Immature natural killer cell (primary cell): ENCODE measurements at regions not wholly inside any gene's neighbourhood (a gene's known extent, or its start where the extent isn't known, plus 50 kb on each side); places are given as distances from the start of the nearest gene placed in this dataset.

ENCODE experiments used
- DNase-seq, 3 donors: peaks; one replicate each; pipeline ENCODE4 v3.0.0; 2022; ENCODE audit warnings: mixed read lengths in 1 of 3
- H3K27ac Mint-ChIP-seq, 6 donors: one replicate each; pipeline ENCODE4 v1.8.0; 2020; ENCODE audit warnings: mixed read lengths in 6 of 6, mild to moderate bottlenecking in 5 of 6, inconsistent platforms in 4 of 6, moderate library complexity in 3 of 6
- H3K27me3 Mint-ChIP-seq, 3 donors: one replicate each; pipeline ENCODE4 v1.8.0; 2020 to 2021; ENCODE audit warnings: low read depth in 3 of 3, mild to moderate bottlenecking in 3 of 3, mixed read lengths in 3 of 3, moderate library complexity in 3 of 3, inconsistent platforms in 1 of 3
- H3K36me3 Mint-ChIP-seq, 3 donors: one replicate each; pipeline ENCODE4 v1.8.0; 2020; ENCODE audit warnings: mixed read lengths in 3 of 3, inconsistent platforms in 2 of 3, mild to moderate bottlenecking in 2 of 3
- H3K4me1 Mint-ChIP-seq, 2 donors: one replicate each; pipeline ENCODE4 v1.8.0; 2020; ENCODE audit warnings: inconsistent platforms in 2 of 2, mild to moderate bottlenecking in 2 of 2, mixed read lengths in 2 of 2, moderate library complexity in 1 of 2
- H3K4me3 Mint-ChIP-seq, 5 donors: one replicate each; pipeline ENCODE4 v1.8.0; 2020; ENCODE audit warnings: mild to moderate bottlenecking in 5 of 5, mixed read lengths in 5 of 5, inconsistent platforms in 3 of 5, moderate library complexity in 3 of 5
- H3K9me3 Mint-ChIP-seq, 6 donors: one replicate each; pipeline ENCODE4 v1.8.0; 2020; ENCODE audit warnings: mild to moderate bottlenecking in 6 of 6, mixed read lengths in 6 of 6, inconsistent platforms in 4 of 6, moderate library complexity in 3 of 6

DNA sequence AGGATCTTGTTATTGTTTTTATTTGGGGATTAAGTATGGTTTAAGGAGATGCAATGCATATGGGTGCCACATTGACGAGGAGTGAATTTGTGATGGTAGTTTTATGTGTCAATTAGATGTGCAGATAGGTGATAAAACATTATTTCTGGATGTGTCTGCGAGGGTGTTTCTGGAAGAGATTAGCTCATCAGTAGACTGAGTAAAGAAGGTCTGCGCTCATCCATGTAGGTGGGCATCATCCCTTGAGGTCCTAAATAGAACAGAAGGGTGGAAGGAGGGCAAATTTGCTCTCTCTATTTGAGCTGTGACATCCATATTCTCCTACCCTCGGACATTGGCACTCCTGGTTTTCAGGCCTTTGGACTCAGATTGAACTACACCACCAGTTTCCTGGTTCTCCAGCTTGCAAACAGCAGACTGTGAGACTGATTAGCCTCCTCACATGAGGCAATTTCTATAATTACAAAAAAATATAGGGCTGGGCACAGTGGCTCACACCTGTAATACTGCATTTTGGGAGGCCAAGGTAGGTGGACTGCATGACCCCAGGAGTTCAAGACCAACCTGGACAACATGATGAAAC lies 118.2 kb upstream of the ZNF678 start:
- Mint-ChIP-seq H3K4me3 (no peak overlapping the region), H3K27me3 (peaks cover 8 to 12% (median 10%) of the 10 kb centered on the region in 3 donors)

DNA sequence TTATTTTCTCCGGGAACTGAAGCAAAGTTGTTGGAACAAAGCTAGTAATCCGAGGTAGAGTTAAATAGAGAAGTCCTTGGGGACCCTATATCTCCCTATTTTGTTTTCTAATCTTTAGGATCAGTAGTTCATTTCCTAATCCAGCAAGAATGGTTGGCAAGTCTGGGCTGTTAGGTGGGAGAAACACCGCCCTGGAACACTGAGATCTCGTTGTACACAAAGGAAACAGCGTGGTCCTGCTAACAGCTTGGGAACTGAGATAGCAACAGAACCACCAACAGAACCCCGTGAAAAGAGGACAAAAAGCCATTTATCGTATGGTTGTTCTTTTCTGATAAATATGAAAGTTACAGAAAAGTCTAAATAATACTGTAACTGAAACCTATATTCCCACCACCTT lies 121.9 kb upstream of the CDC42BPA start:
- peaks cover 0 to 3% (median 0%) of the 10 kb centered on the region in 6 donors for H3K9me3 Mint-ChIP-seq
- H3K27me3 Mint-ChIP-seq: peaks cover 6 to 7% (median 7%) of the 10 kb centered on the region in 3 donors
- H3K36me3 Mint-ChIP-seq: no peaks in the 10 kb centered on the region
- no peak overlapping the region for H3K4me3 Mint-ChIP-seq
- no peak for DNase-seq
- no peak overlapping the region for H3K27ac Mint-ChIP-seq
- no peaks in the 10 kb centered on the region for H3K4me1 Mint-ChIP-seq

More for the DNA sequence above, 118.2 kb upstream of the ZNF678 start:
- DNase-seq: no peak
- Mint-ChIP-seq H3K4me1 (no peaks in the 10 kb centered on the region), H3K36me3 (peaks cover 0 to 3% (median 0%) of the 10 kb centered on the region in 3 donors), H3K9me3 (no peaks in the 10 kb centered on the region), H3K27ac (no peak overlapping the region)

DNA sequence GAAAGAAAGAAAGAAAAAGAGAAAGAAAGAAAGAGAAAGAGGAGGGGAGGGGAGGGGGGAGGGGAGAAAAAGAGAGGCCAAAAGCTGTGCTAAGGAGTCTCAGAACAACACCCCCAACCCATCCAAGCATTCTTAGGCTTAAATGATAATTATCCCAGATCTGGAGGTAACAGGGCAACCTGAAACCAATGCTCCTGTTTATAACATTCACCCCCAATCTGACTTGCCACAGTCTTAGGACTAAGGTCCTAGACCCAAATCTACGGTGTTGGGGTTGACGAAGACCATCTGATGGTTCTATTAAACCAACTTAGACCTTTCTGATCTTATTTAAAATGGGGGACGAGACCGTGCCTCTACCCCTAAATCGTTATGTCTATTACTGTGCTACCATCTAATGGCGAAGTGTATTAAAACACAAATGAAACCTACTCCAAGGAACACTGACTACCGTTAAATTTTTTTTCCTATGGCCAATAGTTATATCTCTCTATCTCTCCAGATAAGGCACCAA lies 119.3 kb upstream of the CDC42BPA start:
- Mint-ChIP-seq H3K9me3 (peaks cover 0 to 3% (median 0%) of the 10 kb centered on the region in 6 donors), H3K27ac (no peak overlapping the region), H3K27me3 (peaks cover 9 to 10% (median 10%) of the 10 kb centered on the region in 3 donors), H3K4me3 (no peak overlapping the region), H3K36me3 (no peaks in the 10 kb centered on the region), H3K4me1 (no peaks in the 10 kb centered on the region)
- DNase-seq: no peak

DNA sequence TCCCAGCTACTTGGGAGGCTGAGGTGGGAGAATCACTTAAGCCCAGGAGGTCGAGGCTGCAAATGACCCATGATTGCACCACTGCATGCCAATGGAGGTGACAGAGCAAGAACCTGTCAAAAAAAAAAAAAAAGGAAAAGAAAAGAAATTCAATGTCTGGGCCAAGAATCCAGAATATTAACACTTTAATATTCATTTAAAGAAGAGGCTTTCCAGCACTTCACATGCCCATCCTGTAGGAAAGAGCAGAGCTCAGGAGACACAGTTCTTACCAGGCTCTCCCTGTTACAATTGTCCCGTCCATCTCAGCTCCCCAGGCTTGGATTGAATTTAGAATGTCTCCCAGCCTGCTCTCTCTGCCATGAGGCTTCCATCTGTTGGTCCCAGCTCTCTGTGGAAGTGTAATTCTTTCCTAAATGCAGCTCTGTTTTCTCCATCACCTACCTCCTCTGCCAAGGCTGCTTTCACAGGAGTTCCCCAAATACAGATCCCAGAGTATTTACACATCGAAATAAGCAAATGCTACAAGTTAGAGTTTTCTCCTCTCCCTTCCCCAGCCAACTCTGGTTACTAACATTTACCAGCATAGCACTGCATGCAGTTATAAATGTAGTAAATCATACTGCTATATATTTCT lies 116.6 kb upstream of the CDC42BPA start:
- Mint-ChIP-seq H3K36me3 (no peaks in the 10 kb centered on the region), H3K9me3 (peaks cover 0 to 3% (median 0%) of the 10 kb centered on the region in 6 donors), H3K4me3 (no peak overlapping the region), H3K27me3 (peaks cover 9 to 10% (median 10%) of the 10 kb centered on the region in 3 donors), H3K4me1 (no peaks in the 10 kb centered on the region), H3K27ac (no peak overlapping the region)
- no peak for DNase-seq

DNA sequence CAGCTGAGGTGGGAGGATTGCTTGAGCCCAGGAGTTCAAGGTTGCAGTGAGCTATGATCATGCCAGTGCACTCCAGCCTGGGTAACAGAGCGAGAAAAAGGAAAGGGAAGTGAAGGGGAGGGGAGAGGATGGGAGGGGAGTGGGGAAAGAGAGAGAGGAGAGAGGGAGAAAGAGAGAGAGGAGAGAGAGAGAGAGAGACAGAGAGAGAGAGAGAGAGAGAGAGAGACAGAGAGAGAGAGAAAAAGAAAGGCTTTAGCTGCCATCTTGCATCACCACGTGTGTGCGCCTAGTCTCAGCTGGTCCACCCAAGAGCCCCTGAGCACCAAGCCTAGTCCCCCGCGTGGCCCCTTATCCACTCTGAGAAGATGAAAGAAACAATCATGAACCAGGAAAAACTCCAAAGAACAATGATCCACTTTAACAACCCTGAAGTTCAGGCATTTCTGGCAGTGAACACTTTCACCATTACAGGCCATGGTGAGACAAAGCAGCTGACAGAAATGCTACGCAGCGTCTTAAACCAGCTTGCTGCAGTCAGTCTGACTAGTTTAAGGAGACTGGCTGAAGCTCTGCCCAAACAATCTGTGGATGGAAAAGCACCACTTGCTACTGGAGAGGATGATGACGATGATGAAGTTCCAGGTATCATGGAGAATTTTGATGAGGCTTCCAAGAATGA lies 115.5 kb upstream of the CDC42BPA start:
- H3K27me3 Mint-ChIP-seq: peaks cover 8 to 14% (median 13%) of the 10 kb centered on the region in 3 donors
- no peak overlapping the region for H3K27ac Mint-ChIP-seq

DNA sequence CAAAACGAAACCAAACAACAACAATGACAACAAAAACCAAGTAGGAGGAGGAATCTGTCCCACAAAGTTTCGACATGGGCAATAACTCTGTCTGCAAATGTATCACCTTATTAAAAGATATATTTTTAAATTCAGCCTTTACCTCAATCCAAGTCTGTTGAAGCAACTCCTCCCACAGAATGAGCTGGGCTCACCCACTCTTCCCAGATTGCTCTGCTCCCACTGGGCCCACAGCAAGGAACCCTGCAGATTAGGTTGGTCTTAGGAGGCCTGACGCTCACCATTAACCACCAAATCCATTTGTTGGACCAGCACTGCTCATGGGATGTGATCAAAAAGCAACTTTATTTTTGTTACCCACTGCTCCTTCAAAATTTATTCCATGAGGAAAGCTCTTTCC lies 114.7 kb upstream of the CDC42BPA start:
- Mint-ChIP-seq H3K27ac (no peak overlapping the region), H3K4me1 (no peaks in the 10 kb centered on the region), H3K9me3 (peaks cover 0 to 3% (median 0%) of the 10 kb centered on the region in 6 donors), H3K4me3 (no peak overlapping the region), H3K36me3 (no peaks in the 10 kb centered on the region), H3K27me3 (peaks cover 8 to 14% (median 10%) of the 10 kb centered on the region in 3 donors)
- no peak for DNase-seq

More for the DNA sequence above, 115.5 kb upstream of the CDC42BPA start:
- Mint-ChIP-seq H3K4me1 (no peaks in the 10 kb centered on the region), H3K9me3 (peaks cover 0 to 3% (median 0%) of the 10 kb centered on the region in 6 donors), H3K4me3 (no peak overlapping the region), H3K36me3 (no peaks in the 10 kb centered on the region)
- DNase-seq: no peak

DNA sequence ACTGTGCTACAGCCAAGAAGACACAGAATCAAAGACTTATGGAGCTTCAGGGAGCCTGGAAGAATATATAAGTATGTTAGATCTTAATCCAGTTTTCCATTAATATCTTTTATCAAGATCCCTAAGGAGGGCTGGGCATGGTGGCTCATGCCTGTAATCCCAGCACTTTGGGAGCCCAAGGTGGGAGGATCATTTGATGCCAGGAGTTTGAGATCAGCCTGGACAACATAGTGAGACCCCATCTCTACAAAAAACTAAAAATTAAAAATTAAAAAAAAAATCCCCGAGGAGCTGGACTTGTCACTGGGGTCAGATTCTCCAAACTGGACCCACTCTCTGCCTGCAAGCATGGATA lies 113.9 kb upstream of the CDC42BPA start:
- H3K4me1 Mint-ChIP-seq: no peaks in the 10 kb centered on the region
- no peaks in the 10 kb centered on the region for H3K36me3 Mint-ChIP-seq
- DNase-seq: no peak
- H3K27ac Mint-ChIP-seq: no peak overlapping the region
- H3K27me3 Mint-ChIP-seq: peaks cover 8 to 13% (median 10%) of the 10 kb centered on the region in 3 donors
- no peak overlapping the region for H3K4me3 Mint-ChIP-seq
- peaks cover 0 to 3% (median 0%) of the 10 kb centered on the region in 6 donors for H3K9me3 Mint-ChIP-seq

DNA sequence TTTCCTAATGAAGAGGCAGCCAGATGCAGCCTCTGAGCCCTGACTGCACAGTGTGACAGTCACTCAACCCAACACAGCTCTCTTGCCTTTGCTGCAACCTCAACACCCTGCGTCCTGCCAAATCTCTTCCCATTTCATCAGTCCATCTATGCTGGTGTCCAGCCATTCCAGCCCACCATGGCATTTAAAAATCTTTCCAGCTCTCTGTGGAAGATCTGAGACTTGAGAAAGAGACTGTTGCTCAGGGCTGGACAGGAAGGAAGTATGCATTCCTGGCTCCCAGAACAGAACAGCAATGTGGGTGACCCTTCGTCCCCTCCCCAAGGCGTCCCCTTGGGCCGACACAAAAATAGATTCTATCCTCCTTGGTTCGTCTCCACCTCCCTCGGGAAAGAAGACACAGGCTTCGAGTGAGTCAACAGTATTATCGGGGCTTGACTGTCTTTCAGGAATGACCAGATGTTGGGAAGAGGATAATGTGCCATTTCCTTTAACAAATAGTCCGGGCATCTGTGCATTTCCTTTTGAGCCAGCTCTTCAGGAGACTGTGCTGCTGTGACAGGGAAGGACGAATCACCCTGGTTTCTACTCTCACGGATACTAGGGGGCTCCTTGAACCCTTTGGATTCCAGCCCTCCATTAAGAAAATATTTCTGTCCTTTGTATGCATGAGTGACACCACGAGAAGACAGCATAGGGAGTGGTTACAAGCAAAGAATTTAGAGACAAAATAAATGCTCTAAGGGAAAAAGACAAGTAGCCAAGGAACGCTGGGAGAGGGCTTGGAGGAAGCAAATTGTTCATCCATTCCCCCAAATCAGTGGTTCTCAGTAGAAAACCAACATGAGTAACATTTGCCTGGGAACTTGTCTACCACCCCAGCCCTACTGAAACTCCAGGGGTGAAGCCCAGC lies 111.4 kb upstream of the CDC42BPA start:
- Mint-ChIP-seq H3K36me3 (no peaks in the 10 kb centered on the region), H3K9me3 (no peaks in the 10 kb centered on the region), H3K4me3 (no peak overlapping the region), H3K27ac (no peak overlapping the region), H3K27me3 (peaks cover 4 to 8% (median 5%) of the 10 kb centered on the region in 3 donors), H3K4me1 (no peaks in the 10 kb centered on the region)
- no peak for DNase-seq

DNA sequence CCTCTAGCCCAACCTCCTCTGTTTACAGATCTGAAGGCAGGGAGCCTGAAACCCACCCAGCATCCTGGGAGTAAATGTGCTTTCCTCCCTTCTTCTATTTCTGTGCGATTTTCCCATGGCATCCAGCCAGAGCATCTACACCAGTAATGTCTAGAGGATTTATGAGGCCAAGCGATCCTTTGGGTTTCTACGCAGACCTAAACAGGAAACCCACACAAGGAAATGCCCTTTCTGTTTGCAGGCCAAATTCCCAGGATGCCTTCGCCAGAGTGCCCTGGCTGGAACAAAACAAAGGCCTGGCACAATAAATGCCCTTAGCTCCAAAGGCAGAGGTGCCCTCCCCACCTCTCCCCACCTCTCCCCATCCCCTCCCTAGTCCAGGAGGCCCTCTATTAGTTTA lies 110.5 kb upstream of the CDC42BPA start:
- no peak for DNase-seq
- Mint-ChIP-seq H3K4me1 (no peaks in the 10 kb centered on the region), H3K36me3 (no peaks in the 10 kb centered on the region), H3K27me3 (peaks cover 4 to 7% (median 5%) of the 10 kb centered on the region in 3 donors), H3K27ac (no peak overlapping the region), H3K4me3 (no peak overlapping the region), H3K9me3 (no peaks in the 10 kb centered on the region)

DNA sequence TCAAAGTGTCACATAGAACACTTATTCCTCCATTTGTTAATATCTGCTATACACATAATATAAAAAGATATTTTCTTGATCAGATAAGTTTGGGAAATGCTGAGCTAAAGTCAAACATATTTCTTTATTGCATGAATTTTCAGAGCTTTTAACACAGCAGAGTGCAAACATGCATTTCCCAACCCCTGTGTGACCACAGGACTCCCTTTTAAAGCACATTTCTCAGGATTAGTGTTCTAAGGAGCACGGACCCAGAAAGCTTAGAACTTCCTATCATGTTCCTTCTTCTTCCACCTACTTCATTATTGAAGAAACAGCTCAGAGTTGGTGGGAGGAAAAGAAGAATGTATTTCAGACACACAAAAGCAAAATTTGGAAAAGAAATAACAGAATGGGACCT lies 109.1 kb upstream of the CDC42BPA start:
- Mint-ChIP-seq H3K9me3 (no peaks in the 10 kb centered on the region), H3K27ac (no peak overlapping the region), H3K4me1 (no peaks in the 10 kb centered on the region), H3K36me3 (no peaks in the 10 kb centered on the region), H3K4me3 (no peak overlapping the region), H3K27me3 (peaks cover 0 to 7% (median 5%) of the 10 kb centered on the region in 3 donors)
- no peak for DNase-seq

DNA sequence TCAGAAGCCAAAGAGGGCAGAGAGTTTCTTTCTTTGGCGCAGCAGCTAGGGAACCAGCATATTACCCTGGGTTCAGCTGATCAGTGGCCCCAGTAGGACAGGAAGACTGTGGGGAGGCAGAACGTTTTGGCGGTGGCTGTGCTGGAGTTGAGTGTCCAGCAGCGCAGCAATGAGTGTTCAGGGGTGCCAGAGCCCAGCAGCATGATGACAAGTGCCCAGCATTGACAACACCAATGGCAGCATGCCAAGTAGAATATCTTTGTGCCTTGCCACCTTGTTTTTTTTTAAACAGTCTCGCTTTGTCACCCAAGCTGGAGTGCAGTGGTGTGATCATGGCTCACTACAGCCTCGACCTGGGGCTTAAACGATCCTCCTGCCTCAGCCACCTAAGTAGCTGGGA lies 106.7 kb upstream of the CDC42BPA start:
- Mint-ChIP-seq H3K27ac (no peak overlapping the region), H3K4me3 (no peak overlapping the region), H3K9me3 (no peaks in the 10 kb centered on the region), H3K27me3 (peaks cover 0 to 5% (median 4%) of the 10 kb centered on the region in 3 donors), H3K4me1 (no peaks in the 10 kb centered on the region), H3K36me3 (no peaks in the 10 kb centered on the region)
- DNase-seq: no peak

DNA sequence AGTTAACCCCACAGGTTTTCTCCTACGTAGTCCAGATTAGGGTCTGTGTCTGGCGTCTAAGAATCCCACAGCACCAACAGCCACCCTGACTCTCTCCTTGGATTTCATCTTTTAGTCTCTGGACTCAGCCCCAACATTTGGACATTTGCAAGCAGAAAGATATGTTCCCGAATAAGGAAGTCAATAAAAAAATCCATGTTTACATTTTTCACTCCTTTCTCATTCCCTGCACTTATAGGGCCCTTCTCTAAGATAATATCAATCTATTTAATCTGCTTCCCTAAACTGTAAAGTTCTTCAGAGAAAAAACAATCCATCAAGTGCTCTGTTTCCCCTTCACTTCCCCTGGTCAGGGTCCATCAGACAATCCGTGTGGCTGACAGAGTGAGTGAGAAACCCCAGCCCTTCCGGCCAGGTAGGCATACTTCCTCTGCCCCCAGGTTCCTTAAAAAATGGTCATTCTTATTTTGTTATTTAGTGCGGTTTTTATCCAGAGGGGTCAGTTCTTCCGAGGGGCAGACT lies 105.9 kb upstream of the CDC42BPA start:
- Mint-ChIP-seq H3K9me3 (no peaks in the 10 kb centered on the region), H3K36me3 (no peaks in the 10 kb centered on the region), H3K27ac (no peak overlapping the region)

DNA sequence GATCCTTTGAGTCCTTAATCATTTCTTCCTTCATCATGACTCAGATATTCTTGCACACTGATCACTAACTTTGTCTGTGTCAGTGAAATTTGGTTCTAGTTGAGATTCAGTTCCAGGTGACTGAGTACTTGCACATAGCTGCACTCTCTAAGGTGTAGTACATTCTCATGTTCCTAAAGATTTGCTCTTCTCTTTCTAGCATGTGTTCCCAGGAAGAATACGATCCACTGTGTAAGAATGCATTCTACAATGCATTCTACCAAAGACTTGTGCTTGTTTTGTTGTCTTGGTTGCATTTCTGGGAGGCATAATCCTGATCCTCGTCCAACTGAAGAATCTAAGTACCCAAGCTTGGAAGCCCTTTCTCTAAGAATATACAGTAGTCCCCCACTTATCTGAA lies 104.3 kb upstream of the CDC42BPA start:
- Mint-ChIP-seq H3K36me3 (no peaks in the 10 kb centered on the region), H3K4me3 (no peak overlapping the region), H3K4me1 (no peaks in the 10 kb centered on the region), H3K27me3 (peaks cover 0 to 2% (median 2%) of the 10 kb centered on the region in 3 donors), H3K27ac (no peak overlapping the region), H3K9me3 (no peaks in the 10 kb centered on the region)
- DNase-seq: no peak

More for the DNA sequence above, 105.9 kb upstream of the CDC42BPA start:
- Mint-ChIP-seq H3K27me3 (peaks cover 0 to 2% (median under 1%) of the 10 kb centered on the region in 3 donors), H3K4me3 (no peak overlapping the region), H3K4me1 (no peaks in the 10 kb centered on the region)
- DNase-seq: no peak
